HEK293 (cell line): ENCODE measurements at regions not wholly inside any gene's neighbourhood (a gene's known extent, or its start where the extent isn't known, plus 50 kb on each side); places are given as distances from the start of the nearest gene placed in this dataset.

Experiments used
- CTCF ChIA-PET: fragments of 350-600 bp; formaldehyde crosslinking; extraction: SDS; loops from one replicate; lab custom pipeline; 2021; ENCODE audit warnings: antibody characterized with exemption; lab: Yijun Ruan, JAX
- POLR2A ChIA-PET: fragments of 300-600 bp; formaldehyde crosslinking; extraction: SDS; loops from one replicate; lab custom pipeline; 2020; ENCODE audit warnings: antibody characterized with exemption, inconsistent platforms; lab: Yijun Ruan, JAX
- H3K27ac ChIP-seq: fragments of 200-500 bp; sonication (Bioruptor generic); 2 replicates; pipeline ENCODE4 v1.5.1; 2014; ENCODE audit warnings: low read depth, low read length, control low read depth, inconsistent platforms; ENCODE audit errors: extremely low read depth
- H3K36me3 ChIP-seq, 2 experiments: fragments of 200-500 bp in 1 of 2; sonication (Bioruptor generic) in 1 of 2; 1 replicate in 1 of 2; 2 replicates in 1 of 2; pipeline ENCODE4 v1.5.1; 2014 to 2017; ENCODE audit warnings: inconsistent platforms in 2 of 2, low read length in 2 of 2; ENCODE audit not compliant: control insufficient read depth in 2 of 2, insufficient read depth in 1 of 2
- H3K4me1 ChIP-seq: fragments of 200-500 bp; sonication (Bioruptor generic); 2 replicates; pipeline ENCODE4 v1.5.1; 2014; ENCODE audit warnings: mild to moderate bottlenecking, low read length, inconsistent platforms; ENCODE audit not compliant: control insufficient read depth, insufficient read depth
- H3K4me3 ChIP-seq: 2 replicates; pipeline ENCODE4 v1.5.1; 2011; ENCODE audit warnings: low read depth, mild to moderate bottlenecking, control low read depth, low read length, moderate library complexity
- H3K9me3 ChIP-seq: fragments of 200-500 bp; sonication (Bioruptor generic); 2 replicates; pipeline ENCODE4 v1.5.1; 2014; ENCODE audit warnings: low read depth, low read length, inconsistent platforms; ENCODE audit not compliant: control insufficient read depth, insufficient read depth
- BCL11A ChIP-seq: fragments of 450-650 bp; formaldehyde crosslinking; IDR thresholded peaks from 2 replicates; pipeline ENCODE4 v1.5.1; 2016; ENCODE audit warnings: low read depth, missing biosample characterization, missing genetic modification characterization
- KLF1 ChIP-seq: fragments of 450-650 bp; formaldehyde crosslinking; IDR thresholded peaks from 2 replicates; pipeline ENCODE4 v1.5.1; 2016; ENCODE audit warnings: missing biosample characterization, missing genetic modification characterization
- OVOL3 ChIP-seq: fragments of 450-650 bp; formaldehyde crosslinking; IDR thresholded peaks from 2 replicates; pipeline ENCODE4 v1.5.1; 2016; ENCODE audit warnings: missing biosample characterization, missing genetic modification characterization
- RBAK ChIP-seq: fragments of 450-650 bp; formaldehyde crosslinking; IDR thresholded peaks from 2 replicates; pipeline ENCODE4 v1.5.1; 2016; ENCODE audit warnings: missing biosample characterization, missing genetic modification characterization
- TRIM28 ChIP-seq: IDR thresholded peaks from 2 replicates; pipeline ENCODE4 v1.6.1; 2011; ENCODE audit warnings: low read length, control low read depth, borderline replicate concordance
- ZBTB20 ChIP-seq: fragments of 450-650 bp; formaldehyde crosslinking; IDR thresholded peaks from 2 replicates; pipeline ENCODE4 v1.5.1; 2016; ENCODE audit warnings: missing biosample characterization, missing genetic modification characterization
- ZBTB48 ChIP-seq: fragments of 450-650 bp; formaldehyde crosslinking; IDR thresholded peaks from 2 replicates; pipeline ENCODE4 v1.5.1; 2016; ENCODE audit warnings: missing biosample characterization, missing genetic modification characterization
- ZBTB6 ChIP-seq: fragments of 450-650 bp; formaldehyde crosslinking; IDR thresholded peaks from 2 replicates; pipeline ENCODE4 v1.5.1; 2017; ENCODE audit warnings: missing biosample characterization, missing genetic modification characterization
- ZFP3 ChIP-seq: fragments of 450-650 bp; formaldehyde crosslinking; IDR thresholded peaks from 2 replicates; pipeline ENCODE4 v1.5.1; 2016; ENCODE audit warnings: low read depth, missing biosample characterization, missing genetic modification characterization
- ZFP69B ChIP-seq: fragments of 450-650 bp; formaldehyde crosslinking; IDR thresholded peaks from 2 replicates; pipeline ENCODE4 v1.5.1; 2016; ENCODE audit warnings: missing biosample characterization, missing genetic modification characterization
- ZNF169 ChIP-seq: fragments of 450-650 bp; formaldehyde crosslinking; IDR thresholded peaks from 2 replicates; pipeline ENCODE4 v1.5.1; 2016; ENCODE audit warnings: missing biosample characterization, missing genetic modification characterization
- ZNF174 ChIP-seq: fragments of 450-650 bp; formaldehyde crosslinking; IDR thresholded peaks from 2 replicates; pipeline ENCODE4 v1.5.0; 2017; ENCODE audit warnings: missing biosample characterization, mild to moderate bottlenecking, missing genetic modification characterization
- ZNF19 ChIP-seq: fragments of 450-650 bp; formaldehyde crosslinking; IDR thresholded peaks from 2 replicates; pipeline ENCODE4; 2016; ENCODE audit warnings: missing biosample characterization, missing genetic modification characterization, low read depth
- ZNF211 ChIP-seq: fragments of 450-650 bp; formaldehyde crosslinking; IDR thresholded peaks from 2 replicates; pipeline ENCODE4 v1.5.1; 2016; ENCODE audit warnings: low read depth, missing biosample characterization, missing genetic modification characterization
- ZNF26 ChIP-seq: fragments of 450-650 bp; formaldehyde crosslinking; IDR thresholded peaks from 2 replicates; pipeline ENCODE4 v1.5.1; 2016; ENCODE audit warnings: missing biosample characterization, missing genetic modification characterization
- ZNF324 ChIP-seq: fragments of 450-650 bp; formaldehyde crosslinking; IDR thresholded peaks from 2 replicates; pipeline ENCODE4 v1.5.1; 2016; ENCODE audit warnings: missing biosample characterization, missing genetic modification characterization
- ZNF335 ChIP-seq: fragments of 450-650 bp; formaldehyde crosslinking; conservative IDR thresholded peaks from 2 replicates; pipeline ENCODE4 v1.5.1; 2016; ENCODE audit warnings: missing biosample characterization, missing genetic modification characterization
- ZNF350 ChIP-seq: fragments of 450-650 bp; formaldehyde crosslinking; IDR thresholded peaks from 2 replicates; pipeline ENCODE4 v1.5.0; 2017; ENCODE audit warnings: missing biosample characterization, mild to moderate bottlenecking, missing genetic modification characterization
- ZNF426 ChIP-seq: fragments of 450-650 bp; formaldehyde crosslinking; IDR thresholded peaks from 2 replicates; pipeline ENCODE4 v1.5.1; 2017; ENCODE audit warnings: missing biosample characterization, missing genetic modification characterization, mild to moderate bottlenecking, inconsistent platforms, moderate library complexity
- ZNF510 ChIP-seq: fragments of 450-650 bp; formaldehyde crosslinking; IDR thresholded peaks from 2 replicates; pipeline ENCODE4 v1.5.1; 2018; ENCODE audit warnings: mild to moderate bottlenecking, missing genetic modification characterization, missing biosample characterization; ENCODE audit not compliant: insufficient replicate concordance
- ZNF561 ChIP-seq: fragments of 450-650 bp; IDR thresholded peaks from 2 replicates; pipeline ENCODE4 v1.5.1; 2018; ENCODE audit warnings: missing biosample characterization, missing genetic modification characterization, borderline replicate concordance
- ZNF610 ChIP-seq: fragments of 450-650 bp; formaldehyde crosslinking; IDR thresholded peaks from 2 replicates; pipeline ENCODE4 v1.5.1; 2016; ENCODE audit warnings: missing biosample characterization, missing genetic modification characterization, borderline replicate concordance
- ZNF621 ChIP-seq: fragments of 450-650 bp; formaldehyde crosslinking; IDR thresholded peaks from 2 replicates; pipeline ENCODE4 v1.5.1; 2017; ENCODE audit warnings: missing biosample characterization, missing genetic modification characterization
- ZNF626 ChIP-seq: fragments of 450-650 bp; sonication (Bioruptor Pico); formaldehyde crosslinking; IDR thresholded peaks from 2 replicates; pipeline ENCODE4 v1.5.1; 2018; ENCODE audit warnings: missing biosample characterization, missing genetic modification characterization, inconsistent platforms
- ZNF791 ChIP-seq: fragments of 450-650 bp; formaldehyde crosslinking; IDR thresholded peaks from 2 replicates; pipeline ENCODE4 v1.5.1; 2016; ENCODE audit warnings: missing biosample characterization, missing genetic modification characterization
- ZXDB ChIP-seq: fragments of 450-650 bp; formaldehyde crosslinking; IDR thresholded peaks from 2 replicates; pipeline ENCODE4 v1.5.1; 2016; ENCODE audit warnings: missing biosample characterization, missing genetic modification characterization
- TF ChIP-seq, protein P1 (sequence below): fragments of 450-650 bp; formaldehyde crosslinking; IDR thresholded peaks from 2 replicates; pipeline ENCODE4 v1.5.1; 2016; ENCODE audit warnings: missing biosample characterization, missing genetic modification characterization
- TF ChIP-seq, protein P2 (sequence below): fragments of 450-650 bp; formaldehyde crosslinking; IDR thresholded peaks from 2 replicates; pipeline ENCODE4 v1.5.1; 2016; ENCODE audit warnings: missing biosample characterization, missing genetic modification characterization
- TF ChIP-seq, protein P3 (sequence below): fragments of 450-650 bp; formaldehyde crosslinking; IDR thresholded peaks from 2 replicates; pipeline ENCODE4 v1.5.1; 2016; ENCODE audit warnings: missing biosample characterization, missing genetic modification characterization
- TF ChIP-seq, protein P4 (sequence below): fragments of 450-650 bp; formaldehyde crosslinking; optimal IDR thresholded peaks from 2 replicates; pipeline ENCODE3; 2016; ENCODE audit warnings: missing biosample characterization, mild to moderate bottlenecking, missing genetic modification characterization

DNA sequence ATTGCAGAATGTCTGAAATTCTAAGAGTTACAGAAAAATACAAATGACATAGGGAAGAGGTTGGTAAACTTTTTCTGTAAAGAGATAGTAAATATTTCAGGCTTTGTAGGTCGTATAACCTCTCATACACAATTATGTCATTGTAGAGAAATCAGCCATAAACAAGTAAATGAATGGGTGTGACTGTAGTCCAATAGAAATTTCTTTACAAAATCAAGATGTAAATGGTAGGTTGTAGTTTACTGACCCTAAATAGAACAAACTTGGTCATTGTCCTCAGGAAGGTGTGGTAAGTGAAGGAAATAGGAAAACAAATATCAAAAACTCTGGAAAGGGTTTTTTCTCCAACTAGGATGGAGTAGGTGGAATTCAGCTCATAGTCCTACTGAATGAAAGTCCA is 415.5 kb upstream of the SPHKAP start:
- Histone ChIP-seq H3K36me3 (no peaks in the 10 kb centered on the region), H3K27ac (no peak overlapping the region), H3K9me3 (no peaks in the 10 kb centered on the region), H3K4me3 (no peak overlapping the region), H3K4me1 (no peaks in the 10 kb centered on the region)
- ChIA-PET POLR2A (no interaction called here), CTCF (no interaction called here)
- TF ChIP-seq KLF1 = no peak
- no peak for TF ChIP-seq ZNF350
- no peak for TF ChIP-seq OVOL3
- TF ChIP-seq, protein P1, sequence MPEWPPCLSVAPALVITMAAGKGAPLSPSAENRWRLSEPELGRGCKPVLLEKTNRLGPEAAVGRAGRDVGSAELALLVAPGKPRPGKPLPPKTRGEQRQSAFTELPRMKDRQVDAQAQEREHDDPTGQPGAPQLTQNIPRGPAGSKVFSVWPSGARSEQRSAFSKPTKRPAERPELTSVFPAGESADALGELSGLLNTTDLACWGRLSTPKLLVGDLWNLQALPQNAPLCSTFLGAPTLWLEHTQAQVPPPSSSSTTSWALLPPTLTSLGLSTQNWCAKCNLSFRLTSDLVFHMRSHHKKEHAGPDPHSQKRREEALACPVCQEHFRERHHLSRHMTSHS (tag by site-specific recombination) = no peak
- no peak for TF ChIP-seq ZNF26 (tag by site-specific recombination)
- no peak for TF ChIP-seq RBAK (tag by site-specific recombination)
- TF ChIP-seq ZXDB (tag by site-specific recombination) = no peak
- no peak for TF ChIP-seq ZNF169 (tag by site-specific recombination)
- no peak for TF ChIP-seq ZNF791 (tag by site-specific recombination)
- TF ChIP-seq ZFP69B = no peak
- TF ChIP-seq, protein P2, sequence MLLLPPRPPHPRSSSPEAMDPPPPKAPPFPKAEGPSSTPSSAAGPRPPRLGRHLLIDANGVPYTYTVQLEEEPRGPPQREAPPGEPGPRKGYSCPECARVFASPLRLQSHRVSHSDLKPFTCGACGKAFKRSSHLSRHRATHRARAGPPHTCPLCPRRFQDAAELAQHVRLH (tag by site-specific recombination) = no peak
- TF ChIP-seq ZNF626 (tag by site-specific recombination) = no peak
- no peak for TF ChIP-seq ZNF426 (tag by site-specific recombination)
- TF ChIP-seq ZBTB6 (tag by site-specific recombination) = no peak
- TF ChIP-seq, protein P3, sequence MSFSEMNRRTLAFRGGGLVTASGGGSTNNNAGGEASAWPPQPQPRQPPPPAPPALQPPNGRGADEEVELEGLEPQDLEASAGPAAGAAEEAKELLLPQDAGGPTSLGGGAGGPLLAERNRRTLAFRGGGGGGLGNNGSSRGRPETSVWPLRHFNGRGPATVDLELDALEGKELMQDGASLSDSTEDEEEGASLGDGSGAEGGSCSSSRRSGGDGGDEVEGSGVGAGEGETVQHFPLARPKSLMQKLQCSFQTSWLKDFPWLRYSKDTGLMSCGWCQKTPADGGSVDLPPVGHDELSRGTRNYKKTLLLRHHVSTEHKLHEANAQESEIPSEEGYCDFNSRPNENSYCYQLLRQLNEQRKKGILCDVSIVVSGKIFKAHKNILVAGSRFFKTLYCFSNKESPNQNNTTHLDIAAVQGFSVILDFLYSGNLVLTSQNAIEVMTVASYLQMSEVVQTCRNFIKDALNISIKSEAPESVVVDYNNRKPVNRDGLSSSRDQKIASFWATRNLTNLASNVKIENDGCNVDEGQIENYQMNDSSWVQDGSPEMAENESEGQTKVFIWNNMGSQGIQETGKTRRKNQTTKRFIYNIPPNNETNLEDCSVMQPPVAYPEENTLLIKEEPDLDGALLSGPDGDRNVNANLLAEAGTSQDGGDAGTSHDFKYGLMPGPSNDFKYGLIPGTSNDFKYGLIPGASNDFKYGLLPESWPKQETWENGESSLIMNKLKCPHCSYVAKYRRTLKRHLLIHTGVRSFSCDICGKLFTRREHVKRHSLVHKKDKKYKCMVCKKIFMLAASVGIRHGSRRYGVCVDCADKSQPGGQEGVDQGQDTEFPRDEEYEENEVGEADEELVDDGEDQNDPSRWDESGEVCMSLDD = no peak
- TF ChIP-seq ZNF174 (tag by site-specific recombination) = no peak
- TF ChIP-seq ZNF510 (tag by site-specific recombination) = no peak

DNA sequence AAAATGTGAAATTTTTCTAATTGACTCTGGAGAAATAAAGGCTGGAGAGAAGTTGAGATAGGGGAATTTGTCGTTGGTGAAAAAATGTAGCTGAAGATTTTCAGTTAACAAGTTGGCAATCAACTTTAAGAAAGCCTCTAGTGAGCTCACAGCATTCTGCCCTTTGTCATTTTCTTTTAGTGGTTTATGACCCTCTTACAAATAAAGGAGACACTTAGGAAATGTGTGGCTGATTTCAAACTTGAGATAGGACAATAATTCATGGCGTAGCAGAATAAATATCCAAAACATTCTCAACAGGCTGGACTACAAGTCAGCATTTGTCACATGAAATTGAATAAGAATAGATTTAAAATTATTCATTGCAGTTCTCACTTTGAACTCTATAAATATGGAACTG is 412.5 kb upstream of the SPHKAP start:
- H3K9me3 ChIP-seq = no peaks in the 10 kb centered on the region
- no peak for TF ChIP-seq ZBTB48 (tag by site-specific recombination)
- TF ChIP-seq ZNF324 (tag by site-specific recombination) = no peak
- no peak for TF ChIP-seq ZFP3
- no peak for TF ChIP-seq BCL11A
- TF ChIP-seq TRIM28 = no peak
- no peak for TF ChIP-seq ZNF510 (tag by site-specific recombination)
- TF ChIP-seq ZNF621 = no peak
- no peak for TF ChIP-seq ZNF561 (tag by site-specific recombination)
- no peak for TF ChIP-seq ZNF211
- TF ChIP-seq ZNF335 = no peak
- TF ChIP-seq, protein P4, sequence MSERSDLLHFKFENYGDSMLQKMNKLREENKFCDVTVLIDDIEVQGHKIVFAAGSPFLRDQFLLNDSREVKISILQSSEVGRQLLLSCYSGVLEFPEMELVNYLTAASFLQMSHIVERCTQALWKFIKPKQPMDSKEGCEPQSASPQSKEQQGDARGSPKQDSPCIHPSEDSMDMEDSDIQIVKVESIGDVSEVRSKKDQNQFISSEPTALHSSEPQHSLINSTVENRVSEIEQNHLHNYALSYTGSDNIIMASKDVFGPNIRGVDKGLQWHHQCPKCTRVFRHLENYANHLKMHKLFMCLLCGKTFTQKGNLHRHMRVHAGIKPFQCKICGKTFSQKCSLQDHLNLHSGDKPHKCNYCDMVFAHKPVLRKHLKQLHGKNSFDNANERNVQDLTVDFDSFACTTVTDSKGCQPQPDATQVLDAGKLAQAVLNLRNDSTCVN (tag by site-specific recombination) = no peak
- no peak for TF ChIP-seq ZBTB20 (tag by site-specific recombination)
- no peak for TF ChIP-seq ZNF19 (tag by site-specific recombination)
- no peak for TF ChIP-seq ZNF610 (tag by site-specific recombination)
- POLR2A ChIA-PET = no interaction called here
- H3K4me1 ChIP-seq = no peaks in the 10 kb centered on the region
- H3K27ac ChIP-seq = no peak overlapping the region
- no peak overlapping the region for H3K4me3 ChIP-seq
- CTCF ChIA-PET = no interaction called here
- H3K36me3 ChIP-seq = no peaks in the 10 kb centered on the region
